Transverse colon (tissue), 3 donors: ENCODE measurements at regions not wholly inside any gene's neighbourhood (a gene's known extent, or its start where the extent isn't known, plus 50 kb on each side); places are given as distances from the start of the nearest gene placed in this dataset.

Source experiments
- EP300 ChIP-seq: sonication (generic); formaldehyde crosslinking; IDR thresholded peaks from one replicate; pipeline ENCODE4 v1.6.1; 2017; ENCODE audit warnings: antibody characterized with exemption, low read depth
- POLR2A ChIP-seq: fragments of 450-650 bp; IDR thresholded peaks from one replicate; pipeline ENCODE4 v1.6.1; 2016; ENCODE audit warnings: antibody characterized with exemption, mild to moderate bottlenecking, moderate library complexity
- TF ChIP-seq, protein P1 (sequence below), 5 experiments: fragments of 200-600 bp in 3 of 5; fragments of 450-650 bp in 2 of 5; sonication (generic) in 3 of 5; IDR thresholded peaks; 1 replicate in 2 of 5; 2 replicates in 3 of 5; pipeline ENCODE4 v1.5.1; 2016 to 2017; ENCODE audit warnings: antibody characterized with exemption in 5 of 5, inconsistent platforms in 3 of 5, mild to moderate bottlenecking in 2 of 5, moderate library complexity in 1 of 5

DNA sequence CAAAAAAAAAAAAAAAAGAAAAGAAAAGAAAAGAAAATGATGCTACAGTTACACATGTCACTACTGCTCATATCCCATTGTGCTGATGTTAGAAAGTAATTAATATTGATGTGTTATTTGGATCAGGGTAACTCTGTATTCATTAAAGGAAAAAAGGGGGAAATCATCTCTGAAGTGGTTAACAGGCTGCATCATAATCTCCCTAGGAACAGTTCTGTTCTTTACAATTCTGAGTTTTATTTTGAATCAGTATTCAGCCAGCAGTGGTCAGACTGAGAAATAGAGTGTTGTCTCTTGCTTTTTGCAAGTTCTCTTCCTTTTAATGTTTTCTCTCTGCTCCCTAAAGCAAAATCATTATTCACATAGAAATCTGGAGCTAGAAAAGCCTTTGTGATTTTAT is 128.6 kb upstream of the CRY1 start:
- TF ChIP-seq EP300 (no peak), POLR2A (no peak)
- TF ChIP-seq, protein P1, sequence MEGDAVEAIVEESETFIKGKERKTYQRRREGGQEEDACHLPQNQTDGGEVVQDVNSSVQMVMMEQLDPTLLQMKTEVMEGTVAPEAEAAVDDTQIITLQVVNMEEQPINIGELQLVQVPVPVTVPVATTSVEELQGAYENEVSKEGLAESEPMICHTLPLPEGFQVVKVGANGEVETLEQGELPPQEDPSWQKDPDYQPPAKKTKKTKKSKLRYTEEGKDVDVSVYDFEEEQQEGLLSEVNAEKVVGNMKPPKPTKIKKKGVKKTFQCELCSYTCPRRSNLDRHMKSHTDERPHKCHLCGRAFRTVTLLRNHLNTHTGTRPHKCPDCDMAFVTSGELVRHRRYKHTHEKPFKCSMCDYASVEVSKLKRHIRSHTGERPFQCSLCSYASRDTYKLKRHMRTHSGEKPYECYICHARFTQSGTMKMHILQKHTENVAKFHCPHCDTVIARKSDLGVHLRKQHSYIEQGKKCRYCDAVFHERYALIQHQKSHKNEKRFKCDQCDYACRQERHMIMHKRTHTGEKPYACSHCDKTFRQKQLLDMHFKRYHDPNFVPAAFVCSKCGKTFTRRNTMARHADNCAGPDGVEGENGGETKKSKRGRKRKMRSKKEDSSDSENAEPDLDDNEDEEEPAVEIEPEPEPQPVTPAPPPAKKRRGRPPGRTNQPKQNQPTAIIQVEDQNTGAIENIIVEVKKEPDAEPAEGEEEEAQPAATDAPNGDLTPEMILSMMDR (IDR thresholded peaks at IDR 0.05): no peak
